Right lobe of liver (tissue), 6 donors: ENCODE measurements at regions not wholly inside any gene's neighbourhood (a gene's known extent, or its start where the extent isn't known, plus 50 kb on each side); places are given as distances from the start of the nearest gene placed in this dataset.
"Not testable (repeated sequence)": the region's sequence is repeated elsewhere in the genome, so short reads cannot be mapped to it uniquely, and the experiment has no call there.

ENCODE experiments used
- ATAC-seq, 4 donors: fragments of 200-7000 bp; cut with Tn5 transposase; one replicate each; pipeline ENCODE4 v1.9.1; 2020; ENCODE audit warnings: mild to moderate bottlenecking in 4 of 4, moderate library complexity in 4 of 4
- DNase-seq, 3 donors: peaks; one replicate each; pipeline ENCODE4 v3.0.0-alpha.2; 2020
- H3K27ac ChIP-seq, 3 donors: fragments of 200-600 bp; one replicate each; pipeline ENCODE4 v1.8.0; 2022
- H3K27me3 ChIP-seq, 2 donors: fragments of 200-600 bp; one replicate each; pipeline ENCODE4 v1.8.0; 2022
- H3K36me3 ChIP-seq, 4 donors: fragments of 200-600 bp; sonication (generic) in 1 of 4; one replicate each; pipeline versions ENCODE4 v1.5.1 to v1.8.0; 2017 to 2022; ENCODE audit warnings: control low read depth in 1 of 4
- H3K4me1 ChIP-seq, 4 donors: fragments of 200-600 bp; sonication (generic) in 1 of 4; one replicate each; pipeline versions ENCODE4 v1.5.1 to v1.8.0; 2017 to 2022; ENCODE audit warnings: control low read depth in 1 of 4
- H3K4me3 ChIP-seq, 3 donors: fragments of 200-600 bp; one replicate each; pipeline ENCODE4 v1.8.0; 2022
- H3K9me3 ChIP-seq, 4 donors: fragments of 200-600 bp; sonication (generic) in 1 of 4; one replicate each; pipeline versions ENCODE4 v1.5.1 to v1.8.0; 2017 to 2022; ENCODE audit warnings: control low read depth in 1 of 4
- POLR2A ChIP-seq: fragments of 450-650 bp; IDR thresholded peaks from one replicate; pipeline ENCODE4 v1.6.1; 2017; ENCODE audit warnings: antibody characterized with exemption, mild to moderate bottlenecking
- WGBS: methylation state at CpG from one replicate; pipeline ENCODE4 v1.1.6; 2018; ENCODE audit warnings: low coverage, low lambda C conversion rate; ENCODE audit not compliant: insufficient coverage; ENCODE audit errors: missing lambda C conversion rate; 5-methylcytosine and 5-hydroxymethylcytosine counted together
- intact Hi-C, 2 donors: fragments of 100-400 bp; cut with DNase I; formaldehyde crosslinking; loops; one replicate each; pipeline versions ENCODE4 v1.11.2 to v1.14.1; 2022
- TF ChIP-seq, protein P1 (sequence below), 4 donors: fragments of 200-600 bp in 3 of 4; fragments of 450-650 bp in 1 of 4; IDR thresholded peaks; one replicate each; pipeline versions ENCODE4 v1.5.1 to v1.8.0; 2016 to 2022; ENCODE audit warnings: antibody characterized with exemption in 4 of 4, mild to moderate bottlenecking in 2 of 4
- donor health status: DM: no; HTN: yes; CAD: no.
- donor health status: DM: no; HTN: no; CAD: no.
- donor health status: DM: no; HTN: no; CAD: no.
- donor health status: DM: no; HTN: yes; CAD: no.
- donor health status: DM: no; HTN: yes; CAD: no.

DNA sequence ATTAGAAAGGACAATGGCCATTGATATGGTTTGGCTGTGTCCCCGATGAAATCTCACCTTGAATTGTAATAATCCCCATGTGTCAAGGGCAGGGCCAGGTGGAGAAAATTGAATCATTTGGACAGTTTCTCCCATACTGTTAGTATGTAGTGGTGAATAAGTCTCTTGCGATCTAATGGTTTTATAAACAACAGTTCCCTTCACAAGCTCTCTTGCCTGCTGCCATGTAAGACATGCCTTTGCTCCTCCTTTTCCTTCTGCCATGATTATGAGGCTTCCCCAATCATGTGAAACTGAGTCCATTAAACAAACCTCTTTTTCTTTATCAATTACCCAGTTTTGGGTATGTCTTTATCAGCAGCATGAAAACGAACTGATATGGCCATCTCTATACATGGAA is 302.7 kb downstream of the SFMBT2 start:
- no peak for DNase-seq
- Histone ChIP-seq H3K27me3 (no peaks in the 10 kb centered on the region), H3K27ac (no peak overlapping the region), H3K4me3 (no peak overlapping the region), H3K36me3 (no peaks in the 10 kb centered on the region), H3K4me1 (no peaks in the 10 kb centered on the region), H3K9me3 (no peaks in the 10 kb centered on the region)
- intact Hi-C loops: no loop called here
- TF ChIP-seq POLR2A: no peak
- TF ChIP-seq, protein P1, sequence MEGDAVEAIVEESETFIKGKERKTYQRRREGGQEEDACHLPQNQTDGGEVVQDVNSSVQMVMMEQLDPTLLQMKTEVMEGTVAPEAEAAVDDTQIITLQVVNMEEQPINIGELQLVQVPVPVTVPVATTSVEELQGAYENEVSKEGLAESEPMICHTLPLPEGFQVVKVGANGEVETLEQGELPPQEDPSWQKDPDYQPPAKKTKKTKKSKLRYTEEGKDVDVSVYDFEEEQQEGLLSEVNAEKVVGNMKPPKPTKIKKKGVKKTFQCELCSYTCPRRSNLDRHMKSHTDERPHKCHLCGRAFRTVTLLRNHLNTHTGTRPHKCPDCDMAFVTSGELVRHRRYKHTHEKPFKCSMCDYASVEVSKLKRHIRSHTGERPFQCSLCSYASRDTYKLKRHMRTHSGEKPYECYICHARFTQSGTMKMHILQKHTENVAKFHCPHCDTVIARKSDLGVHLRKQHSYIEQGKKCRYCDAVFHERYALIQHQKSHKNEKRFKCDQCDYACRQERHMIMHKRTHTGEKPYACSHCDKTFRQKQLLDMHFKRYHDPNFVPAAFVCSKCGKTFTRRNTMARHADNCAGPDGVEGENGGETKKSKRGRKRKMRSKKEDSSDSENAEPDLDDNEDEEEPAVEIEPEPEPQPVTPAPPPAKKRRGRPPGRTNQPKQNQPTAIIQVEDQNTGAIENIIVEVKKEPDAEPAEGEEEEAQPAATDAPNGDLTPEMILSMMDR (IDR thresholded peaks at IDR 0.05): no peak
- no peak for ATAC-seq
- WGBS: 79% methylated on average over 3 of the region's 3 CpGs

DNA sequence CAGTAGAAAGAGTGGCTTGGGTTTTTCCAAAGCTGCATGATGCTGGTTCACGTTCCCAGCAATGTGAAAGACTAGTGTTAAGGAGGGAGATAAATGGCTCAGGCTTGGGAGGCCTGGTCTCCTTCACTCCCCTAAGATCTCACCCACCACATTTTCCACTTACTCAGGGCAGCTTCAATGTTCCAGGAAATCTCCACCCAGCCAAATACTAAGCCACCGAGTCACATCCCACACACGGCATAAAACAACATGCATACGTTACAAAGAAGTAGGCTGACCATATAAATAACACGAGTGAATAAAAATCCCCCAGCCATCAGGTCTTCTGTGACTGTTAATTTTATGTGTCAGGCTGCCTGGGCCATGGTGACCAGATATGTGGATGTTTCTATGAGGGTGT is 303.5 kb downstream of the SFMBT2 start:
- no peak for TF ChIP-seq POLR2A
- TF ChIP-seq, protein P1 (IDR thresholded peaks at IDR 0.05): no peak
- no peaks in the 10 kb centered on the region for H3K9me3 ChIP-seq
- intact Hi-C loops: no loop called here
- H3K4me3 ChIP-seq: no peak overlapping the region
- 44% methylated on average over 5 of the region's 5 CpGs for WGBS
- no peaks in the 10 kb centered on the region for H3K27me3 ChIP-seq
- H3K4me1 ChIP-seq: no peaks in the 10 kb centered on the region
- no peaks in the 10 kb centered on the region for H3K36me3 ChIP-seq
- no peak for DNase-seq
- no peak for ATAC-seq
- H3K27ac ChIP-seq: no peak overlapping the region

DNA sequence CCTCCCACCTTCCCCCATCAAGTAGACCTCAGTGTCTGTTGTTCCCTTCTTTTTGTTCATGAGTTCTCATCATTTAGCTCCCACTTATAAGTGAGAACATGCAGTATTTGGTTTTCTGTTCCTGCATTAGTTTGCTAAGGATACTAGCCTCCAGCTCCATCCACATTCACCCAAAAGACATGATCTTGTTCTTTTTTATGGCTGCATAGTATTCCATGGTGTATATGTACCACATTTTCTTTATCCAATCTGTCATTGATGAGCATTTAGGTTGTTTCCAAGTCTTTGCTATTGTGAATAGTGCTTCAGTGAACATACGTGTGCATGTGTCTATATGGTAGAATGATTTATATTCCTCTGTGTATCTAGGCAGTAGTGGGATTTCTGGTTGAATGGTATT is 306.5 kb downstream of the SFMBT2 start:
- WGBS: 80% methylated on average over 1 of the region's 1 CpG
- H3K27me3 ChIP-seq, DNase-seq, H3K4me3 ChIP-seq, H3K36me3 ChIP-seq, ATAC-seq, H3K27ac ChIP-seq, H3K4me1 ChIP-seq, intact Hi-C loops, H3K9me3 ChIP-seq: not testable (repeated sequence)

DNA sequence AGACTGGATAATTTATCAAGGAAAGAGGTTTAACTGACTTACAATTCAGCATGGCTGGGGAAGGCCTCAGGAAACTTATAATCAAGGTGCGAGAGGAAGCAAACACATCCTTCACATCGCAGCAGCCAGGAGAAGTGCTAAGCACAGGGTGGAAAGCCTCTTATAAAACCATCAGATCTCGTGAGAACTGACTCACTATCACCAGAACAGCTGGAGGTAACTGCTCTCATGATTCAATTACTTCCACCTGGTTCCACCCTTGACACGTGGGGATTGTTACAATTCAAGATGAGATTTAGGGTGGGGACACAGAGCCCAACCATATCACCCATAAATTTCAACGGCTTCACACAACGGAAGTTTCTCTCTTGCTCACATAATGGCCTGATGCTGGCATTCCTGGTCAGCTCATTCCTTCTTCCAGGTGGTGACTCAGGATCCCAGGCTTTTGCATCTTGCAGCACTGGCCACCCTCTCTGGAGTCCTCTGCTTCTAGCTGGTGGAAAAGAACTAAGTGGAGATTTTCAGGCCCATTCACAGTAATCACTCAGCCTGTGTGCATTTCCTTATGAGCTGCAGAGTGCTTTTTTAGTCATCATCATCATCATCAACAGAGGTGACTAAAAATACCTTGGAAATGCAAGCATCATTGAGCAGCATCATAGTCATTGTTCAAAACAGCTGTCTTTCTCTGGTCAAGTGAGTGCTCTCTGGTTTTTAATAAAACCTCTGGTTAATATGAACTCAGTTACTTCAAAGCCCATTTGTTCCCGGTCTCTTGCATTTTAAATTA is 308.1 kb downstream of the SFMBT2 start:
- no peak for ATAC-seq
- Histone ChIP-seq H3K27me3 (no peaks in the 10 kb centered on the region), H3K36me3 (no peaks in the 10 kb centered on the region), H3K27ac (no peak overlapping the region), H3K4me1 (no peaks in the 10 kb centered on the region), H3K4me3 (no peak overlapping the region), H3K9me3 (no peaks in the 10 kb centered on the region)
- intact Hi-C loops: no loop called here
- TF ChIP-seq, protein P1 (IDR thresholded peaks at IDR 0.05): no peak
- TF ChIP-seq POLR2A: no peak
- DNase-seq: no peak
- WGBS: 47% methylated on average over 4 of the region's 7 CpGs

DNA sequence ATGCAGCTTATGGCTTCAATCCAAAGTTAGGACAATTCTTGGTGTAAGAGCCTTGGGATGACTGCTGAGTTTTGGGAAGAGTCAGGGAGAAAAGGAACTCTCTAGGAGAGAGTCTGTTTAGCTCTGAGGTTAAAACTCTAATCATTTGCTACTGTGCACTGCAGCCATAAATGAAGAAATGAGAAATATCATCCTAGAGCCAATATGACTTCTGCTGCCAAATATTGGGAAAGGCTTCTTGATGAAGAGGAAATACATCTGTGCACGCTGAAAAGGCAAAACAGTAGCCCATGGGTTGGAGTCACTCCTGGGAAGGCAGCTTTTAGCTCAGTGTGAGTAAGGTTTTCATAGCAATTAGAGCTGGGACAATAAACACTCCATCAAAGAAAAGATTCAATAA is 308.8 kb downstream of the SFMBT2 start:
- H3K27ac ChIP-seq: no peak overlapping the region
- H3K9me3 ChIP-seq: no peaks in the 10 kb centered on the region
- DNase-seq (no peak), ATAC-seq (no peak)
- no peaks in the 10 kb centered on the region for H3K4me1 ChIP-seq
- WGBS: 10% methylated on average over 1 of the region's 1 CpG
- no peak for TF ChIP-seq POLR2A
- TF ChIP-seq, protein P1 (IDR thresholded peaks at IDR 0.05): no peak
- H3K27me3 ChIP-seq: no peaks in the 10 kb centered on the region
- H3K36me3 ChIP-seq: no peaks in the 10 kb centered on the region
- intact Hi-C loops: no loop called here
- no peak overlapping the region for H3K4me3 ChIP-seq
